Aorta (tissue), 5 donors: ENCODE measurements at regions not wholly inside any gene's neighbourhood (a gene's known extent, or its start where the extent isn't known, plus 50 kb on each side); places are given as distances from the start of the nearest gene placed in this dataset.
A peak's percentile ranks its signal among the peaks of the same experiment; 100 is the strongest.

Experiments used
- ATAC-seq: fragments of 200-7000 bp; cut with Tn5 transposase; one replicate; pipeline ENCODE4 v1.9.1; 2022; ENCODE audit warnings: moderate library complexity; ENCODE audit not compliant: low FRiP score
- DNase-seq, 2 donors: peaks; one replicate each; pipeline ENCODE4 v3.0.0-alpha.2; 2020
- H3K27ac ChIP-seq, 2 donors: one replicate each; pipeline ENCODE4 v1.5.1; 2013; ENCODE audit warnings: low read length in 2 of 2, mild to moderate bottlenecking in 2 of 2, moderate library complexity in 2 of 2, control low read depth in 1 of 2, inconsistent platforms in 1 of 2, low read depth in 1 of 2
- H3K27me3 ChIP-seq, 2 donors: one replicate each; pipeline ENCODE4 v1.6.1; 2013; ENCODE audit warnings: control low read depth in 1 of 2, low read length in 1 of 2, mild to moderate bottlenecking in 1 of 2, moderate library complexity in 1 of 2; ENCODE audit not compliant: insufficient read depth in 2 of 2, control insufficient read depth in 1 of 2
- H3K36me3 ChIP-seq, 2 donors: one replicate each; pipeline ENCODE4 v1.6.1; 2013; ENCODE audit warnings: control low read depth in 1 of 2, low read length in 1 of 2, mild to moderate bottlenecking in 1 of 2; ENCODE audit not compliant: insufficient read depth in 2 of 2, control insufficient read depth in 1 of 2
- H3K4me1 ChIP-seq, 2 donors: one replicate each; pipeline ENCODE4 v1.6.1; 2013; ENCODE audit warnings: low read length in 2 of 2, control low read depth in 1 of 2, mild to moderate bottlenecking in 1 of 2, moderate library complexity in 1 of 2; ENCODE audit not compliant: insufficient read depth in 2 of 2, control insufficient read depth in 1 of 2
- H3K4me3 ChIP-seq, 2 donors: one replicate each; pipeline ENCODE4 v1.5.1; 2013; ENCODE audit warnings: low read length in 2 of 2, control low read depth in 1 of 2, mild to moderate bottlenecking in 1 of 2
- H3K9me3 ChIP-seq: one replicate; pipeline ENCODE4 v1.6.1; 2013; ENCODE audit warnings: mild to moderate bottlenecking, low read length; ENCODE audit not compliant: control insufficient read depth
- WGBS, 2 donors: extraction: QIAGEN DNeasy Blood & Tissue Kit; methylation state at CpG; one replicate each; pipeline ENCODE4 v1.1.7; 2013; 5-methylcytosine and 5-hydroxymethylcytosine counted together
- intact Hi-C, 2 donors: fragments of 100-400 bp; cut with DNase I; formaldehyde crosslinking; loops; one replicate each; pipeline versions ENCODE4 v1.14.2 to v1.15.0; 2022
- donor health status: healthy with polysubstance abuse.
- donor health status: Bipolar disorder and iron deficiency.
- donor health status: DM: no; HTN: no; CAD: no.
- donor health status: DM: no; HTN: no; CAD: no.
- donor health status: DM: yes; HTN: yes; CAD: no.

DNA sequence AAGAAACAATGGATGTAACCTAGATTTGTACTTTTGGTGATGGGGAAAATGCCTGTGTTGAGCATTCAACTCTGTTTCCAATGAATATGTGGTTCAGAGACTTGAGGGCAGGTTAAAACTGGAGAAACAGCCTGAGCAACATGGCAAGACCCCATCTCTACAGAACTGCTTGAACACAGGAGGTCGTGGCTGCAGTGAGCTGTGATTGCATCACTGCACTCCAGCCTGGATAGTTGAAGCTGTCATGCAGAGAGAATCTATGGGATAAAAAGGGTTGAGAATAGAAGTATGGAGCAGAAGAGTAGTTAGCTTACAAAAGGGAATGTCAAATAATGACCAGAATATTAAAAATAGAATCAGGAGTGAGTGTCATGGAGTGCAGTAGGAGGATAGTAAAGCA is 134.8 kb upstream of the PDE5A start:
- Histone ChIP-seq H3K27ac (no peak overlapping the region), H3K4me3 (no peak overlapping the region), H3K9me3 (no peaks in the 10 kb centered on the region), H3K36me3 (no peaks in the 10 kb centered on the region), H3K27me3 (no peaks in the 10 kb centered on the region), H3K4me1 (no peaks in the 10 kb centered on the region)
- WGBS, 2 donors: 63 to 83% methylated on average over 1 of the region's 1 CpG
- no peak for DNase-seq
- intact Hi-C loops: no loop called here
- no peak for ATAC-seq

DNA sequence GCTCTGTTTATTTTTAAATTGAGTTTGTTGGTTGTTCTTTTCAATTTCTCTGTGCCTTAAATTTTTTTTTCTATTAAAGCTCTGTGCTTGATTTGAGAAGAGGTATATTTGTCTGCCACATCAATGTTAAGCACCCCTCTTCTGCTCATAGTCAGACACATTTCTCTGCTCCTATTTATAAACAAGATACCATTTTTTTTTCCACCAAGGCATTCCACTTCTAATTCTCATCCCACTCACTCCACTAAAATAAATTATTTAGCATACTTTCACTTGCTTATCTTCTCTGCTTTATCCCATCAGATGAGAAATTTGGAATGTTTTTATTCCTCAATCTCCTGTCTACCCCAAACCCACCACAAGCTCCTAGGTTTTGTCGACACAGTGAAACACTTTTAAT is 127.0 kb upstream of the PDE5A start:
- ATAC-seq (no peak), DNase-seq (no peak)
- H3K9me3 ChIP-seq: no peaks in the 10 kb centered on the region
- intact Hi-C loops: loop anchor here in 1 of 2 donors (5.0 kb wide), 1 partner anchor 37 kb away; no protein-coding TSS in a partner anchor
- no peak overlapping the region for H3K4me3 ChIP-seq
- H3K27me3 ChIP-seq: no peaks in the 10 kb centered on the region
- H3K4me1 ChIP-seq: no peaks in the 10 kb centered on the region
- no peaks in the 10 kb centered on the region for H3K36me3 ChIP-seq
- WGBS, 2 donors: 85 to 91% methylated on average over 1 of the region's 1 CpG
- H3K27ac ChIP-seq: no peak overlapping the region

- ATAC-seq (no peak), DNase-seq (no peak)
- no peaks in the 10 kb centered on the region for H3K4me1 ChIP-seq
- no peak overlapping the region for H3K4me3 ChIP-seq
- H3K36me3 ChIP-seq: no peaks in the 10 kb centered on the region
- WGBS, 2 donors: 70 to 98% methylated on average over 2 of the region's 2 CpGs
- H3K9me3 ChIP-seq: no peaks in the 10 kb centered on the region
- intact Hi-C loops: no loop called here
- no peaks in the 10 kb centered on the region for H3K27me3 ChIP-seq
- H3K27ac ChIP-seq: no peak overlapping the region
Observed at GRCh38 chr4:119752936-119753335, 124.3 kb upstream of the PDE5A start.

DNA sequence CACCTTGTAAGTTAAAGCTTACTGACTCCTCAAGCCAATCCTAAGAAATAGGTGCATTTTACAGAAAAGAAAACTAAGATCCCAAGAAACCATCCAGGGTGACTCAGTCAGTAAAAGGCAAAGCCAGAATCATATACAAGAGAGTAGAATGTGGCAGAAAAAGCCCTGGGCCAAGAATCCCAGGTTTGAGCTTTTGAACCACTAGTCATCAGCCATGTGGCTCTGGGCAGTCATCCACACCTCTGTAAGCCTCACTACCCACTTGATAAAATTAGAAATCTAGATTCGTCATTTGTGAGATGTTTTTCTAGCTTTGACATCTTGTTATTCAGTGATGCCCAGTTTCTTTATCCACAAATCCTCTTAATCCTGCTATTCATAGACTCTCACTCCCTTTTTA is 122.2 kb upstream of the PDE5A start:
- Histone ChIP-seq H3K4me3 (no peak overlapping the region), H3K36me3 (no peaks in the 10 kb centered on the region), H3K27ac (peak overlapping the region in 1 of 2 donors; percentile 33), H3K9me3 (no peaks in the 10 kb centered on the region), H3K4me1 (no peaks in the 10 kb centered on the region), H3K27me3 (no peaks in the 10 kb centered on the region)
- peak in 1 of 2 donors; percentile 68 for DNase-seq
- WGBS, 2 donors: 0 to 11% methylated on average over 1 of the region's 1 CpG
- peak; percentile 24 for ATAC-seq
- intact Hi-C loops: no loop called here

- Histone ChIP-seq H3K27me3 (no peaks in the 10 kb centered on the region), H3K9me3 (no peaks in the 10 kb centered on the region), H3K4me3 (no peak overlapping the region), H3K36me3 (no peaks in the 10 kb centered on the region), H3K4me1 (no peaks in the 10 kb centered on the region), H3K27ac (no peak overlapping the region)
- intact Hi-C loops: no loop called here
- DNase-seq: no peak
- no peak for ATAC-seq
Observed at GRCh38 chr4:119750048-119750447, 121.4 kb upstream of the PDE5A start.

- intact Hi-C loops: no loop called here
- H3K4me3 ChIP-seq: no peak overlapping the region
- H3K27ac ChIP-seq: no peak overlapping the region
- no peak for ATAC-seq
- 31 to 38% methylated on average over 2 of the region's 2 CpGs for WGBS, 2 donors
- no peaks in the 10 kb centered on the region for H3K36me3 ChIP-seq
- no peaks in the 10 kb centered on the region for H3K9me3 ChIP-seq
- H3K4me1 ChIP-seq: peaks cover 0 to under 1% of the 10 kb centered on the region in 2 donors
- H3K27me3 ChIP-seq: no peaks in the 10 kb centered on the region
- DNase-seq: no peak
Observed at GRCh38 chr4:119748853-119749252, 120.2 kb upstream of the PDE5A start.

- WGBS, 2 donors: 90 to 93% methylated on average over 3 of the region's 3 CpGs
- Histone ChIP-seq H3K4me3 (no peak overlapping the region), H3K4me1 (peaks cover 0 to 2% of the 10 kb centered on the region in 2 donors), H3K36me3 (no peaks in the 10 kb centered on the region), H3K27ac (no peak overlapping the region), H3K9me3 (no peaks in the 10 kb centered on the region), H3K27me3 (no peaks in the 10 kb centered on the region)
- no peak for DNase-seq
- intact Hi-C loops: no loop called here
- peak; percentile 24 for ATAC-seq
Observed at GRCh38 chr4:119746951-119747350, 118.3 kb upstream of the PDE5A start.

- WGBS, 2 donors: 92% methylated on average over 1 of the region's 1 CpG
- intact Hi-C loops: no loop called here
Observed at GRCh38 chr4:119745351-119745750, 116.7 kb upstream of the PDE5A start.

DNA sequence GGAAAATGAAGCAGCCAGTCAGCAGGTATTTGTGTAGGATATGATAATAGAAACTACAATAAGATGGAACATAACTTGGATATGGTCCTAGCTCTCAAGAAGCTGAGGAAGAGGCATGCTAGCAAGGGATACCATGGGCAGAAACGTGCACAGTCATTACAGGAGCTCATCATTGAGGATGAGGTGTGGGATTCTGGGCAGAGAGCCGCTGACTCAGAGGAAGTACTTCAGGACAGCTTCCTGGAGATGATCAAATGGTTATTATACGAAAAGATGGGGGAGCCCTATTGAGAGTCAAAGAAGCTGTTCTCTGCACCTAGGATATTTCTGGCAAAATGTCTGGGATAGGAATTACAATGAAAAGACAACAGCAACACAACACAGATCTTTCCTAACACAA is 116.0 kb upstream of the PDE5A start:
- Histone ChIP-seq H3K4me3 (no peak overlapping the region), H3K4me1 (peaks cover 0 to 2% of the 10 kb centered on the region in 2 donors), H3K27ac (no peak overlapping the region), H3K36me3 (no peaks in the 10 kb centered on the region), H3K27me3 (no peaks in the 10 kb centered on the region), H3K9me3 (no peaks in the 10 kb centered on the region)
- DNase-seq (no peak), ATAC-seq (no peak)
- 91 to 92% methylated on average over 3 of the region's 3 CpGs for WGBS, 2 donors
- intact Hi-C loops: no loop called here

More at GRCh38 chr4:119745351-119745750, 116.7 kb upstream of the PDE5A start:
- H3K27me3 ChIP-seq: no peaks in the 10 kb centered on the region
- ATAC-seq: no peak
- no peak overlapping the region for H3K27ac ChIP-seq
- H3K4me3 ChIP-seq: no peak overlapping the region
- H3K4me1 ChIP-seq: peaks cover 0 to 2% of the 10 kb centered on the region in 2 donors
- no peaks in the 10 kb centered on the region for H3K36me3 ChIP-seq
- DNase-seq: no peak
- H3K9me3 ChIP-seq: no peaks in the 10 kb centered on the region
